HuH-7 (cell line): ENCODE measurements at regions not wholly inside any gene's neighbourhood (a gene's known extent, or its start where the extent isn't known, plus 50 kb on each side); places are given as distances from the start of the nearest gene placed in this dataset.
"Not testable (repeated sequence)": the region's sequence is repeated elsewhere in the genome, so short reads cannot be mapped to it uniquely, and the experiment has no call there.

Experiments
- DNase-seq: peaks from one replicate; pipeline ENCODE4 v3.0.0; 2011; ENCODE audit warnings: low spot score

DNA sequence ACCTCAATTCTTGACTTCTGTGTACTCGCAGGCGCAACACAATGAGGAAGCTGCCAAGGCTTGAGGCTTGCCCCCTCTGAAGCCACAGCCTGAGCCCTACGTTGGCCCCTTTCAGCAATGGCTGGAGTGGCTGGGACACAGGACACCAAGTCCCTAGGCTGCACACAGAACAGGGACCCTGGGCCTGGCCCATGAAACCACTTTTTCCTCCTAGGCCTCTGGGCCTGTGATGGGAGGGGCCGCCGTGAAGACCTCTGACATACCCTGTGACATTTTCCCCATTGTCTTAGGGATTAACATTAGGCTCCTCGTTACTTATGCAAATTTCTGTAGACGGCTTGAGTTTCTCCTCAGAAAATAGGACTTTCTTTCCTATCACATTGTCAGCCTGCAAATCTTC, 507.2 kb upstream of the ZNF608 start:
- DNase-seq, result not testable (repeated sequence)

- DNase-seq, result no peak
Measured at GRCh38 chr5:125254267-125254666, 507.8 kb upstream of the ZNF608 start.

DNA sequence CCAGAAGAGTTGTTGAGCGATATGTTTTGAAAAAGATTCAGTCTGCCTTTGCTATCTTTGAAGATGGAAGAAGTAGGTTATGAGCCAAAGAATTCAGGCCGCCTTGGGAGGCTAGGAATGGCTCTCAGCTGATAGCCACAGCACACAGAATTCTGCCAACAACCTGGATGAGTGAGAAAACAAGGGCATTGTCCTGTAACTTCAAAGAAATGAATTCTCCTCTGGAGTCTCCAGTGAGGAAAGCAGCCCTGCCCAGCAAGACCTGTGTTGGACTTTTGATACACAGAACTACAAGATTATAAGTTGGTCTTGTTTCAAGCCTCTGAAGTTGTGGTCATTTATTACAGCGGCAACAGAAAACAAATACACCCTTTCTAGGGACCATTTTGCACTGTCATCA, 509.9 kb upstream of the ZNF608 start:
- no peak for DNase-seq

- peak; percentile 13 for DNase-seq
Measured at GRCh38 chr5:125257057-125257972, 510.9 kb upstream of the ZNF608 start.

- DNase-seq, result no peak
Measured at GRCh38 chr5:125257997-125258396, 511.6 kb upstream of the ZNF608 start.

DNA sequence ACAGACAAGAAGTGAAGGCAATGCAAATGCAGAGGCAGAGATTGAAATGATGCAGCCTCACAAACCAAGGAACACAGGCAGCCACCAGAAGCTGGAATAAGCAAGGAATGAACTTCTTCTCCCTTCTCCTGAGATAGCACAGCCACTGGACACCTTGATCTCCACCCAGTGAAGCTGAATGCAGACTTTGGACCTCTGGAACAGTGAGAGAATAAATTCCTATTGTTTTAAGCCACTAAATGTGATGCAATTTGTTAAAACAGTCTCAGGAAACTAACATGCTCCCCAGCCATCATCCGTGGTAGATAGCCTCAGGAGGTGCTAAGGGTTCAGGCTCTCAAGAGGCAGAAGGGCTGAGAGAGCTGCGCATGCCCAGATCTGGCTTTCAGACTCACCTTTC, 512.2 kb upstream of the ZNF608 start:
- no peak for DNase-seq

DNA sequence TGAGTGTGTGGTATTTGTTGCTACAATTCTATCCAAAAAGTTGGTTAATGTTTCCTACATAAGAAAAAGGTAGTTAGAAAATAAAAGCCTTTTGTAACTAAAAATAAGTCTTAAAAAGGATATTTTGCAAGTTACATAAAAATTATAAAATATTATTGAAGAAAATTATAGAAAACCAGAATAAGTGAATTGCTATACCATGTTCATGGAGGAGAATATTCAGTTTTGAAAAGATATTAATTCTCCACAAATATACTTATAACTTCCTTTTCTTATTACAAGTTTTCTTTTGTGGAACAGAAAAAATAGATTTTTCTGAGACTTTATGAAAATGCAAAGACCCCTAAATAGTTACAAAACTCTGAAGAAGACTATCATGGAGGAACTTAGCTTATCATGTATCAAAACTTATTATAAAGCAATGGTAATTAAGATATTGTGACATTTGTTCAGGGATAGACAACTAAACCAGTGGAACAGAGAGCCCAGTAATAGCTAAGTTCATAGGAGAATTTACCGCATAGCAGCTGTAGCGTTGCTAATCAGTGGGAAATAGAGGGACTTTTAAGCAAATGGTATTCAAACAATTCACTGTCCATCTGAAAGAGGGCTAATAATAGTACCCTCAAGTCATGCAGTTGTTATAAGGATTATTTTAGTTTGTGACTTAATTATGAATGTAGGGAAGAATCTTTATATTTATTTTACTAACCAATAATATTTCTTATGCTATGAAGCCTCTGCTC, 515.2 kb upstream of the ZNF608 start:
- no peak for DNase-seq

DNA sequence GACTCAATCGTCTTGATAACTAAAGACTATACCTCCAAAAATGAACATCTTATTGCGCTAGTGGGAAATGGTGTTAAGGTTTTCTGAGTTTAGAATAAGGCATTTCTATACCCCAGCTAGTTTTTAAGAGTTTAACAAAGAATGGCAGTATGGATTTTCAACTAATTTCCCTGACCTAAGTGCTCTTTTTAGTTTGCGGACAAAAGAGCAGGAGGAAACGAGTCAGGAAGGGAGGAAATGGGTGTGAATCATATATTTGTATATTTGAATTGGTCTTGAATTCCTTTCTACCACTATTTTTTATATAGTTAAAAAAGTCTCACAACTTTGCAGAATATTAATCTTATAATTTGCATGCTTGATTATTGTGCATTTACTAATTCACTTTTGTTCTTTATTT, 516.3 kb upstream of the ZNF608 start:
- DNase-seq, result no peak

GRCh38 chr5:125263356-125263755, 516.9 kb upstream of the ZNF608 start:
- no peak for DNase-seq

DNA sequence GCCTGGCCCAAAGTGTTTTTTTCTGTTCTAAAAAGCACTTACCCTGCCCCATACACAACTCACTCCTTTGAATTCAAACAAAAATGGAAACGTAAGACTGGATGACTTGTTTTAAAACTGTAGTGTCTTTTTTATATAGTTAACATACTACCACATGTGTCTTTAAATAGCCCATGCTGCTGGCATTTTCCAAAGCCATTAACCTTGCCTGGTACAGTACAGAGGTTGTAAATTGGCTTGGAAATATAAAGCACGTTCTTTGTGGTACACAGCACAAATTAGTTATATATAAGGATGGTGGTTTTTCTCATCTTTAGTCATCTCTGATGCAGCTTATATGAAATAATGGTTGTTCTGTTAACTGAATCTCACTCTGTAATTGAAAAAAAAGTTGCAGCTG, 519.7 kb upstream of the ZNF608 start:
- no peak for DNase-seq

GRCh38 chr5:125267636-125268248, 521.3 kb upstream of the ZNF608 start:
- no peak for DNase-seq

DNA sequence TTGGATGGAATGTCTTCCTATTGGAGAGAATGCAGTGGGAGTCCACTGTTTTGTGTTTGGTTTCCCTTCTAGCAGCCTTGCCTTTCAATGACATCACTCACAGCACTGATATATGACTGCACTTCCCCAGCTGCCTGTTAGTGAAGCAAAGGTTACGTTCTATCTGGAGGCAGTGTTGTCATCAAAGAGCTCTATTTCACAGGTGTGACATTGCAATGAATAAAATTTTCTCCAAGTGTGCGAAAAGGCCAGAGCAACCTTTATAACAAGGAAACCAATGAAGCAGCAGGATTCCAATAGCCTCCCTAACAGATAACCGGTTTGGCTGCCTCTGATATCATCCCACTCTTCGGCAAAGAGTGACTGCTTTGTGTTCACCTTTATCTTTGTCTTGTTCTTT, 523.5 kb upstream of the ZNF608 start:
- DNase-seq, result no peak

DNA sequence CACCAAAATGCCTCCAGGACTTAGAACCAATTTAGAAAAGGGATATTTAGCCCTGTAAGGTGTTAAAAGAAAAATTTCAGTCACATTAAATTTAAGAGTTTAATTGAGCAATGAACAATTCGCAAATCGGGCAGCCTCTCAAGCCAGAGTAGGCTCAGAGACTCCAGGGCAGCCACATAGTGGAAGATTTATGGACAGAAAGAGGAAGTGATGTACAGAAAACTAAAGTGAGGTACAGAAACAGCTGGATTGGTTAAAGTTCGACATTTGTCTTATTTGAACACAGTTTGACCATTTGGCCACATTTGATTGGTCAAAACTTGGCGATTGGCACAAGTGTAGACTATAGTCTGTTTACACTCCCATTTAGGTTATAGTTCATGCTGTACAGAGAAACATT, 525.9 kb upstream of the ZNF608 start:
- no peak for DNase-seq

GRCh38 chr5:125274211-125274610, 527.8 kb upstream of the ZNF608 start:
- DNase-seq, result no peak

DNA sequence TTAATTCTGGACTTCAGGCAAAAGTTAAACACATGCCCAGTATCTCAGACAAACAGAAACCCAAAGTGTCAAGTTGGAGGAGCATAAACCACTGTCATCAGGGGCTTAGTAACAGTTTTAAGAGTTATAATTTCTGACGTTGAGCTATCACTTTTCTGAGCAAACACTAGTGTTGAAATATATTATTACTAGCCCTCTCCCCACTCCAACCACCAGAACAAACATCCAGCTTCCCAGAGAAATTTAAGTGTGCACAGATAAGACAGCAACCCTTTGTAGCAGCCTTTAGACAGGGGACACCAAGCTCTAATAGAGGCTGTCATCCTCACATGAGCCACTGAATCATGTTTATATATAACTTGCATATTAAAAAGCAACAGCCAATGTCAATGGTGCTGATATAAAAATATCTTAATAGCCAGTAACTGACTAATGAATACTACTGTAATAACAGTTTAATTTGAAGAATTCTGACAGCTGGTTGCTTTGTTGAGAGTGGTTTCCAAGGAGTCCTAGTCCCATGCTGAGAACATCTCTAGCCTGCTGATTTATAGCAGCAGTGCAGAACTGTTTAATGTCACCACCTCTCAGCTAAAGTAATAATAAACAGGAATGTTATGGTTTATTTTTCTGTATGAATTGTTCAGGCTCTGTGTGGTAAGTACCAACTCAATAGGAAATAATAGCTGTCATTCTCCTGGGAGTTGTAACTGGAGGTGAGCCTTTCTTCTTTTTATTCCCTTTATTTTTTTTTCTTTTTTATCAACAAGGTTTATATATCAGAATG, 528.7 kb upstream of the ZNF608 start:
- no peak for DNase-seq

DNA sequence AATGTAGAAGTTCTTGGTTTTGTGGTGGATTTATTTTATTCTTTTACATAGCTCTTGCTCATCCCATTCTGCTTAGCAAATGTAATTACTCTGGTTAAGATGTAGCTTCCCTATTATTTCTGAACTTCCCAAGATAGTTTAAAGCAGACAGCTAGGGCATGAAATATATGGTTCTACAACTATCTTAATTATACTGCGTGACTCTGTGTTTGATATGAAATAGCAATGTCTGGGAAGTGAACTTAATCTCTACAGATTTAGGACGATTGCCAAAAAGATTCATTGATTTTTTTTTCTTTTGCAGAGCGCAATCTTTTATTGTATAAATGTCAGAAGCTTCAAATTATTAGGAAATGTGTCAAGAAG, 529.3 kb upstream of the ZNF608 start:
- no peak for DNase-seq

DNA sequence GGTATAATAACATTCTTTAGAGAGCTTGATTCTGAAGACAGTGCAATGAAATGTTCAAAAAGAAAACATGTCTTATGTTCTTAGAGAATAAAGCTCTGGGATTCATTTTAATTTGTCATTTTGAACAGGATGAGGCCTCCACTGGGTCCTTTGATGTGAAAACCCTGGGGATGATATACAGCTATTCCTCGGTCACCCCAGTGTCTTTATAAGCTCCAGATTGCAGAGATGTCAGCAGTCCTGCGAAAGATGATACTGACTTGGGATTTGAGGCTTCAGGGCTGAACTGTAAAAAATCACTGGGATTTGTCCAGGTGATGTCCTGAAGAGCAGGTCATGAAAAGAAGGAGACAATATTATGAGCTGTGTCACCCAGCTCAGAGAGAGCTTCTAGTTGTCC, 529.7 kb upstream of the ZNF608 start:
- no peak for DNase-seq

GRCh38 chr5:125277494-125278154, 531.2 kb upstream of the ZNF608 start:
- DNase-seq, result no peak

DNA sequence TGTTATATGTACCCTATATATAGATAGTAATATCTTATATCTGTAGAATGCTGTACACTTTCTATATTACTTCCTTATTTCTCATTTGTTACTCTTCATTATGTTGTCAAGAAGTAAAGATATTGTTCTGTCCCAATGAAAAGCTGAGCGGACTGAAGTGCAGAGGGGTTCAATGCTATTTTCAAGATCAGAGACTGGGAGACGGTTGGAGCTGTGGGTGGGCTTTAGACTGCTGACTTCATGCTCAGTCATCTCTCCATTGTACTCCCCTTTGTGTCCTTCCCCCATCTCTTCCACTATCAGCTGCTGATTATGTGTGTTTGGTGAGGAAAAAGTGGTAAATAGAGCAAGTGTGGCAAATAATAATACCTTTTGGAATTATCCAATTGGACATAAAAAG, 532.3 kb upstream of the ZNF608 start:
- DNase-seq, result no peak

DNA sequence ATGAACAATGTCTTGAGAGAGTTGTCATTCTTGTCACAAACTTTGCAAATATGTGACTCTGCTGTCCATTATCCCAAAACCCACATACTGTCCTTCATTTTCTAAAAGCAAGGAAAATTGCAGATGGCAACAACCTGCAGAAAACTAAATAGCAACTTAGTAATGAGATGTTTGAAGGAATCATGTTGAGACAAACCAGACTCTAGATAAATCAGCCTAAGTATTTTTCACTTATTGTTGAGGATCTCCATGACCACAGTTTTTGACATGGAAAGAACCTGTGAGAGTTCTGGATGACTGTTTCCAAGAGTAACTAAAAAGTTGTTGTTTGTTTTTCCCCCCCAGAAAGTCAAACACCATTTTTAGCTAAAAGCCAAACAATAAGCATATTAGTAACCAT, 535.2 kb upstream of the ZNF608 start:
- DNase-seq, result no peak

- DNase-seq, result no peak
Measured at GRCh38 chr5:125283372-125283771, 536.9 kb upstream of the ZNF608 start.

- DNase-seq, result no peak
Measured at GRCh38 chr5:125286271-125286670, 539.8 kb upstream of the ZNF608 start.
